Osteocyte (in vitro differentiated cells): ENCODE measurements at regions not wholly inside any gene's neighbourhood (a gene's known extent, or its start where the extent isn't known, plus 50 kb on each side); places are given as distances from the start of the nearest gene placed in this dataset.
"Not testable (repeated sequence)": the region's sequence is repeated elsewhere in the genome, so short reads cannot be mapped to it uniquely, and the experiment has no call there.

Experiments
- DNase-seq: peaks from one replicate; pipeline ENCODE4 v3.0.0; 2021; ENCODE audit warnings: mixed read lengths; ENCODE audit not compliant: unreplicated experiment; ENCODE audit errors: extremely low spot score
- H3K27ac Mint-ChIP-seq: one replicate; pipeline ENCODE4 v1.8.0; 2021; ENCODE audit warnings: mild to moderate bottlenecking, mixed read lengths; ENCODE audit not compliant: unreplicated experiment
- H3K27me3 Mint-ChIP-seq: one replicate; pipeline ENCODE4 v1.8.0; 2021; ENCODE audit warnings: mixed read lengths; ENCODE audit not compliant: unreplicated experiment
- H3K36me3 Mint-ChIP-seq: one replicate; pipeline ENCODE4 v1.8.0; 2021; ENCODE audit warnings: mixed read lengths; ENCODE audit not compliant: unreplicated experiment
- H3K4me1 Mint-ChIP-seq: one replicate; pipeline ENCODE4 v1.8.0; 2021; ENCODE audit warnings: mixed read lengths; ENCODE audit not compliant: unreplicated experiment
- H3K4me3 Mint-ChIP-seq: one replicate; pipeline ENCODE4 v1.8.0; 2021; ENCODE audit warnings: mild to moderate bottlenecking, moderate library complexity, mixed read lengths; ENCODE audit not compliant: unreplicated experiment
- H3K9me3 Mint-ChIP-seq: one replicate; pipeline ENCODE4 v1.8.0; 2021; ENCODE audit warnings: mixed read lengths; ENCODE audit not compliant: unreplicated experiment
- CTCF ChIP-seq: fragments of 200-600 bp; sonication (generic); IDR thresholded peaks from 2 replicates; pipeline ENCODE4 v1.5.0; 2021; ENCODE audit warnings: antibody characterized with exemption, mild to moderate bottlenecking, moderate library complexity

GRCh38 chr2:34147780-34148179 is 548.7 kb upstream of the FAM98A start:
- Mint-ChIP-seq H3K27me3 (no peaks in the 10 kb centered on the region), H3K4me1 (no peaks in the 10 kb centered on the region), H3K4me3 (no peak overlapping the region), H3K36me3 (no peaks in the 10 kb centered on the region), H3K9me3 (no peaks in the 10 kb centered on the region), H3K27ac (no peak overlapping the region)
- DNase-seq = no peak
- no peak for TF ChIP-seq CTCF

- Mint-ChIP-seq H3K4me1 (no peaks in the 10 kb centered on the region), H3K27ac (no peak overlapping the region), H3K4me3 (no peak overlapping the region), H3K9me3 (peaks cover 7% of the 10 kb centered on the region), H3K36me3 (no peaks in the 10 kb centered on the region), H3K27me3 (no peaks in the 10 kb centered on the region)
- no peak for TF ChIP-seq CTCF
- no peak for DNase-seq
Observed at GRCh38 chr2:34143149-34143548, 544.0 kb upstream of the FAM98A start.

GRCh38 chr2:34142531-34143008 is 543.5 kb upstream of the FAM98A start:
- not testable (repeated sequence) for H3K27me3 Mint-ChIP-seq, DNase-seq, H3K36me3 Mint-ChIP-seq, H3K4me1 Mint-ChIP-seq, H3K27ac Mint-ChIP-seq, H3K4me3 Mint-ChIP-seq, H3K9me3 Mint-ChIP-seq

GRCh38 chr2:34133065-34133464 is 534.0 kb upstream of the FAM98A start:
- not testable (repeated sequence) for H3K4me3 Mint-ChIP-seq, H3K4me1 Mint-ChIP-seq, H3K9me3 Mint-ChIP-seq, DNase-seq, H3K27me3 Mint-ChIP-seq, H3K27ac Mint-ChIP-seq, H3K36me3 Mint-ChIP-seq

- no peak for TF ChIP-seq CTCF
- Mint-ChIP-seq H3K27me3 (peaks cover 6% of the 10 kb centered on the region), H3K27ac (no peak overlapping the region), H3K4me3 (no peak overlapping the region), H3K36me3 (no peaks in the 10 kb centered on the region), H3K4me1 (no peaks in the 10 kb centered on the region), H3K9me3 (peaks cover 6% of the 10 kb centered on the region)
- DNase-seq = no peak
Observed at GRCh38 chr2:34126279-34126678, 527.2 kb upstream of the FAM98A start.

GRCh38 chr2:34123996-34124785 is 525.1 kb upstream of the FAM98A start:
- H3K36me3 Mint-ChIP-seq = no peaks in the 10 kb centered on the region
- H3K4me1 Mint-ChIP-seq = no peaks in the 10 kb centered on the region
- H3K27ac Mint-ChIP-seq = no peak overlapping the region
- no peak for TF ChIP-seq CTCF
- DNase-seq = no peak
- no peak overlapping the region for H3K4me3 Mint-ChIP-seq
- H3K27me3 Mint-ChIP-seq = peaks cover 6% of the 10 kb centered on the region
- H3K9me3 Mint-ChIP-seq = peaks cover 6% of the 10 kb centered on the region
